ENCODE measurements at regions not wholly inside any gene's neighbourhood (a gene's known extent, or its start where the extent isn't known, plus 50 kb on each side); places are given as distances from the start of the nearest gene placed in this dataset.

- TF ChIP-seq, protein P1, sequence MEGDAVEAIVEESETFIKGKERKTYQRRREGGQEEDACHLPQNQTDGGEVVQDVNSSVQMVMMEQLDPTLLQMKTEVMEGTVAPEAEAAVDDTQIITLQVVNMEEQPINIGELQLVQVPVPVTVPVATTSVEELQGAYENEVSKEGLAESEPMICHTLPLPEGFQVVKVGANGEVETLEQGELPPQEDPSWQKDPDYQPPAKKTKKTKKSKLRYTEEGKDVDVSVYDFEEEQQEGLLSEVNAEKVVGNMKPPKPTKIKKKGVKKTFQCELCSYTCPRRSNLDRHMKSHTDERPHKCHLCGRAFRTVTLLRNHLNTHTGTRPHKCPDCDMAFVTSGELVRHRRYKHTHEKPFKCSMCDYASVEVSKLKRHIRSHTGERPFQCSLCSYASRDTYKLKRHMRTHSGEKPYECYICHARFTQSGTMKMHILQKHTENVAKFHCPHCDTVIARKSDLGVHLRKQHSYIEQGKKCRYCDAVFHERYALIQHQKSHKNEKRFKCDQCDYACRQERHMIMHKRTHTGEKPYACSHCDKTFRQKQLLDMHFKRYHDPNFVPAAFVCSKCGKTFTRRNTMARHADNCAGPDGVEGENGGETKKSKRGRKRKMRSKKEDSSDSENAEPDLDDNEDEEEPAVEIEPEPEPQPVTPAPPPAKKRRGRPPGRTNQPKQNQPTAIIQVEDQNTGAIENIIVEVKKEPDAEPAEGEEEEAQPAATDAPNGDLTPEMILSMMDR (IDR thresholded peaks at IDR 0.05; ENCODE audit: low read depth, low read length): no peak
- TF ChIP-seq EZH2phosphoT487 (IDR thresholded peaks at IDR 0.05; ENCODE audit: low read depth): no peak
Measured at GRCh38 chr2:60042023-60042422, 511.4 kb downstream of the BCL11A start.

Measured in OCI-LY3 (cell line).